ENCODE measurements at regions not wholly inside any gene's neighbourhood (a gene's known extent, or its start where the extent isn't known, plus 50 kb on each side); places are given as distances from the start of the nearest gene placed in this dataset.

DNA sequence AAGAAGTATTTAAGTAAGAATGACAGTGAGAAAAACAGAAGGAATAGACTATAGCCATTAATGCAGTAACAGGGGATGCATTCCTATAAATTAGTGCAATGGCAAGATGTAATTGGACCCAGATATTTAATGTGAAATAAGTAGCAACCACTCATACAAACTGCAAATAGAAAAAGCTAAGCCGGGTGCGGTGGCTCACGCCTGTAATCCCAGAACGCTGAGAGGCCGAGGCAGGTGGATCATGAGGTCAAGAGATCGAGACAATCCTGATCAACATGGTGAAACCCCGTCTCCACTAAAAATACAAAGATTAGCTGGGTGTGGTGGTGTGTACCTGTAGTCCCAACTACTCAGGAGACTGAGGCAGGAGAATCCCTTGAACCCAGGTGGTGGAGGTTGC is 845.8 kb downstream of the PDHA2 start:
- no peak overlapping the region for H2AFZ ChIP-seq (ENCODE audit: low read length)
- H3K27ac ChIP-seq (replicated peaks; ENCODE audit: low read length), result no peak overlapping the region
- H4K91ac ChIP-seq (ENCODE audit: low read depth, low read length, poor library complexity), result no peak overlapping the region
- no peak overlapping the region for H2BK120ac ChIP-seq (ENCODE audit: low read depth, low read length)
- no peak overlapping the region for H3K4me2 ChIP-seq (ENCODE audit: insufficient read depth, low read length, poor library complexity, severe bottlenecking)
- no peak overlapping the region for H3K18ac ChIP-seq (ENCODE audit: low read length)
- no peaks in the 10 kb centered on the region for H3K79me1 ChIP-seq (ENCODE audit: low read depth, low read length)
- H3K4ac ChIP-seq (ENCODE audit: low read length), result no peak overlapping the region
- no peak overlapping the region for H3K23ac ChIP-seq (ENCODE audit: low read depth, low read length, poor library complexity)
- no CpG with 5 or more reads among the region's 7 CpGs for WGBS, 2 donors (ENCODE audit: extremely low coverage in 2 of 2, insufficient read length in 2 of 2, insufficient replicate concordance in 1 of 2)
- no peaks in the 10 kb centered on the region for H3K9me3 ChIP-seq (replicated peaks in 1 of 2; ENCODE audit: control insufficient read depth in 2 of 2, insufficient read depth in 1 of 2, low read depth in 1 of 2, low read length in 2 of 2)
- no peaks in the 10 kb centered on the region for H3K27me3 ChIP-seq (ENCODE audit: control insufficient read depth in 3 of 3, insufficient read depth in 3 of 3, low read depth in 1 of 3, low read length in 3 of 3)
- no peaks in the 10 kb centered on the region for H3K4me1 ChIP-seq (ENCODE audit: control insufficient read depth in 2 of 2, insufficient read depth in 1 of 2, low read depth in 1 of 2, low read length in 2 of 2)
- no peak overlapping the region for H2BK15ac ChIP-seq (ENCODE audit: low read length)
- no peak overlapping the region for H2AK5ac ChIP-seq (ENCODE audit: low read depth, low read length)
- no peak overlapping the region for H3K14ac ChIP-seq (ENCODE audit: low read length)
- no peak overlapping the region for H3K4me3 ChIP-seq (ENCODE audit: low read length in 2 of 2)
- no peak overlapping the region for H2BK5ac ChIP-seq (ENCODE audit: low read length)
- no peak overlapping the region for H3K9ac ChIP-seq (ENCODE audit: low read depth, low read length, poor library complexity)
- DNase-seq (ENCODE audit: low spot score), result no peak
- H2BK12ac ChIP-seq (ENCODE audit: low read length), result no peak overlapping the region
- H3K36me3 ChIP-seq (replicated peaks in 1 of 2; ENCODE audit: control insufficient read depth in 2 of 2, insufficient read depth in 2 of 2, low read length in 2 of 2), result no peaks in the 10 kb centered on the region
- no peak overlapping the region for H4K8ac ChIP-seq (ENCODE audit: low read depth, low read length)

DNA sequence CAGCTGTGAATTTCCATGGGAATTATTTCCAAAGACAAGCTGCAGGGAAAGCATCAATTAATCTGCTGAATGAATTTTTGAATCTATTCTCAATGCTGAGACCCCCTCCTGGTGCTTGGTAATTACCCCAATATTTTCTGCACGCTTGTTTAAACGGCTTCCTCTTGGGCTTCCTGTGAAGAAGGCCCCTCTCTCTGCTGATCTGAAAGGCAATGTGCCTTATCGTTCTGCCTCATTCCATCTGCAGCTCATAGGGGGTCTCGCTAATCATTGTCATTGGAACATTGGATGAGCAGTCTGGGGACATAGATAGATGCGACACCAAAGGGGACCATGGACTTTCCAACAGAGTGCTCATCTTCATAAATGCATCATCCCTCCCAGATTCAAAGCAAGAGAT is 851.6 kb downstream of the PDHA2 start:
- H3K4ac ChIP-seq (ENCODE audit: low read length), result no peak overlapping the region
- no peaks in the 10 kb centered on the region for H3K9me3 ChIP-seq (replicated peaks in 1 of 2; ENCODE audit: control insufficient read depth in 2 of 2, insufficient read depth in 1 of 2, low read depth in 1 of 2, low read length in 2 of 2)
- H4K8ac ChIP-seq (ENCODE audit: low read depth, low read length), result no peak overlapping the region
- H2BK12ac ChIP-seq (ENCODE audit: low read length), result no peak overlapping the region
- DNase-seq (ENCODE audit: low spot score), result no peak
- H2BK5ac ChIP-seq (ENCODE audit: low read length), result no peak overlapping the region
- no peaks in the 10 kb centered on the region for H3K36me3 ChIP-seq (replicated peaks in 1 of 2; ENCODE audit: control insufficient read depth in 2 of 2, insufficient read depth in 2 of 2, low read length in 2 of 2)
- no peak overlapping the region for H3K9ac ChIP-seq (ENCODE audit: low read depth, low read length, poor library complexity)
- no CpG with 5 or more reads among the region's 5 CpGs for WGBS, 2 donors (ENCODE audit: extremely low coverage in 2 of 2, insufficient read length in 2 of 2, insufficient replicate concordance in 1 of 2)
- no peak overlapping the region for H2AK5ac ChIP-seq (ENCODE audit: low read depth, low read length)
- no peak overlapping the region for H3K4me2 ChIP-seq (ENCODE audit: insufficient read depth, low read length, poor library complexity, severe bottlenecking)
- H3K4me1 ChIP-seq (ENCODE audit: control insufficient read depth in 2 of 2, insufficient read depth in 1 of 2, low read depth in 1 of 2, low read length in 2 of 2), result peaks cover 2 to 3% of the 10 kb centered on the region in 2 donors
- no peaks in the 10 kb centered on the region for H3K27me3 ChIP-seq (ENCODE audit: control insufficient read depth in 3 of 3, insufficient read depth in 3 of 3, low read depth in 1 of 3, low read length in 3 of 3)
- H3K4me3 ChIP-seq (ENCODE audit: low read length in 2 of 2), result no peak overlapping the region
- H3K23ac ChIP-seq (ENCODE audit: low read depth, low read length, poor library complexity), result no peak overlapping the region
- H3K18ac ChIP-seq (ENCODE audit: low read length), result no peak overlapping the region
- no peaks in the 10 kb centered on the region for H3K79me1 ChIP-seq (ENCODE audit: low read depth, low read length)
- no peak overlapping the region for H2BK120ac ChIP-seq (ENCODE audit: low read depth, low read length)
- H2AFZ ChIP-seq (ENCODE audit: low read length), result no peak overlapping the region
- no peak overlapping the region for H2BK15ac ChIP-seq (ENCODE audit: low read length)
- H3K27ac ChIP-seq (replicated peaks; ENCODE audit: low read length), result no peak overlapping the region
- H4K91ac ChIP-seq (ENCODE audit: low read depth, low read length, poor library complexity), result no peak overlapping the region
- no peak overlapping the region for H3K14ac ChIP-seq (ENCODE audit: low read length)

GRCh38 chr4:96698831-96699230 is 858.9 kb downstream of the PDHA2 start:
- peak; percentile 4 for DNase-seq (ENCODE audit: low spot score)
- H3K9me3 ChIP-seq (replicated peaks in 1 of 2; ENCODE audit: control insufficient read depth in 2 of 2, insufficient read depth in 1 of 2, low read depth in 1 of 2, low read length in 2 of 2), result no peaks in the 10 kb centered on the region
- H2BK15ac ChIP-seq (ENCODE audit: low read length), result no peak overlapping the region
- H3K4me1 ChIP-seq (ENCODE audit: control insufficient read depth in 2 of 2, insufficient read depth in 1 of 2, low read depth in 1 of 2, low read length in 2 of 2), result peaks cover 2 to 18% of the 10 kb centered on the region in 2 donors
- H4K91ac ChIP-seq (ENCODE audit: low read depth, low read length, poor library complexity), result no peak overlapping the region
- WGBS, 2 donors (ENCODE audit: extremely low coverage in 2 of 2, insufficient read length in 2 of 2, insufficient replicate concordance in 1 of 2), result no CpG with 5 or more reads among the region's 2 CpGs
- H2BK5ac ChIP-seq (ENCODE audit: low read length), result no peak overlapping the region
- no peak overlapping the region for H2AK5ac ChIP-seq (ENCODE audit: low read depth, low read length)
- no peaks in the 10 kb centered on the region for H3K79me1 ChIP-seq (ENCODE audit: low read depth, low read length)
- H2BK120ac ChIP-seq (ENCODE audit: low read depth, low read length), result no peak overlapping the region
- no peak overlapping the region for H2AFZ ChIP-seq (ENCODE audit: low read length)
- no peak overlapping the region for H4K8ac ChIP-seq (ENCODE audit: low read depth, low read length)
- H3K18ac ChIP-seq (ENCODE audit: low read length), result no peak overlapping the region
- H3K36me3 ChIP-seq (replicated peaks in 1 of 2; ENCODE audit: control insufficient read depth in 2 of 2, insufficient read depth in 2 of 2, low read length in 2 of 2), result no peaks in the 10 kb centered on the region
- H2BK12ac ChIP-seq (ENCODE audit: low read length), result no peak overlapping the region
- H3K27ac ChIP-seq (replicated peaks; ENCODE audit: low read length), result no peak overlapping the region
- no peak overlapping the region for H3K4me2 ChIP-seq (ENCODE audit: insufficient read depth, low read length, poor library complexity, severe bottlenecking)
- H3K14ac ChIP-seq (ENCODE audit: low read length), result no peak overlapping the region
- H3K4me3 ChIP-seq (ENCODE audit: low read length in 2 of 2), result no peak overlapping the region
- H3K23ac ChIP-seq (ENCODE audit: low read depth, low read length, poor library complexity), result no peak overlapping the region
- no peak overlapping the region for H3K9ac ChIP-seq (ENCODE audit: low read depth, low read length, poor library complexity)
- H3K4ac ChIP-seq (ENCODE audit: low read length), result no peak overlapping the region
- H3K27me3 ChIP-seq (ENCODE audit: control insufficient read depth in 3 of 3, insufficient read depth in 3 of 3, low read depth in 1 of 3, low read length in 3 of 3), result no peaks in the 10 kb centered on the region

- Histone ChIP-seq H3K9me3 (replicated peaks in 1 of 2; ENCODE audit: control insufficient read depth in 2 of 2, insufficient read depth in 1 of 2, low read depth in 1 of 2, low read length in 2 of 2) (no peaks in the 10 kb centered on the region), H4K91ac (ENCODE audit: low read depth, low read length, poor library complexity) (no peak overlapping the region), H3K9ac (ENCODE audit: low read depth, low read length, poor library complexity) (no peak overlapping the region), H2AK5ac (ENCODE audit: low read depth, low read length) (no peak overlapping the region), H3K36me3 (replicated peaks in 1 of 2; ENCODE audit: control insufficient read depth in 2 of 2, insufficient read depth in 2 of 2, low read length in 2 of 2) (no peaks in the 10 kb centered on the region), H3K14ac (ENCODE audit: low read length) (no peak overlapping the region), H3K27ac (replicated peaks; ENCODE audit: low read length) (no peak overlapping the region), H2BK15ac (ENCODE audit: low read length) (no peak overlapping the region), H3K23ac (ENCODE audit: low read depth, low read length, poor library complexity) (no peak overlapping the region), H2BK12ac (ENCODE audit: low read length) (no peak overlapping the region), H3K4me1 (ENCODE audit: control insufficient read depth in 2 of 2, insufficient read depth in 1 of 2, low read depth in 1 of 2, low read length in 2 of 2) (peaks cover 2 to 18% of the 10 kb centered on the region in 2 donors), H4K8ac (ENCODE audit: low read depth, low read length) (no peak overlapping the region), H2BK5ac (ENCODE audit: low read length) (no peak overlapping the region), H3K27me3 (ENCODE audit: control insufficient read depth in 3 of 3, insufficient read depth in 3 of 3, low read depth in 1 of 3, low read length in 3 of 3) (no peaks in the 10 kb centered on the region), H2BK120ac (ENCODE audit: low read depth, low read length) (no peak overlapping the region), H3K4ac (ENCODE audit: low read length) (no peak overlapping the region), H2AFZ (ENCODE audit: low read length) (peak overlapping the region; percentile 73), H3K18ac (ENCODE audit: low read length) (no peak overlapping the region), H3K4me3 (ENCODE audit: low read length in 2 of 2) (no peak overlapping the region), H3K79me1 (ENCODE audit: low read depth, low read length) (no peaks in the 10 kb centered on the region), H3K4me2 (ENCODE audit: insufficient read depth, low read length, poor library complexity, severe bottlenecking) (no peak overlapping the region)
- DNase-seq (ENCODE audit: low spot score), result no peak
- no CpG with 5 or more reads among the region's 2 CpGs for WGBS, 2 donors (ENCODE audit: extremely low coverage in 2 of 2, insufficient read length in 2 of 2, insufficient replicate concordance in 1 of 2)
Observed at GRCh38 chr4:96703265-96703664, 863.4 kb downstream of the PDHA2 start.
